B cell (primary cell): ENCODE measurements at regions not wholly inside any gene's neighbourhood (a gene's known extent, or its start where the extent isn't known, plus 50 kb on each side); places are given as distances from the start of the nearest gene placed in this dataset.

ENCODE experiments used
- CTCF ChIP-seq: fragments of 200-600 bp; IDR thresholded peaks from one replicate; pipeline ENCODE4 v1.8.0; 2022; ENCODE audit warnings: antibody characterized with exemption, mild to moderate bottlenecking
- EZH2 ChIP-seq: IDR thresholded peaks from 2 replicates; pipeline ENCODE4 v1.6.1; 2012; ENCODE audit warnings: borderline replicate concordance, low read depth, mild to moderate bottlenecking, moderate library complexity, low read length; ENCODE audit not compliant: insufficient read depth, poor library complexity, severe bottlenecking

DNA sequence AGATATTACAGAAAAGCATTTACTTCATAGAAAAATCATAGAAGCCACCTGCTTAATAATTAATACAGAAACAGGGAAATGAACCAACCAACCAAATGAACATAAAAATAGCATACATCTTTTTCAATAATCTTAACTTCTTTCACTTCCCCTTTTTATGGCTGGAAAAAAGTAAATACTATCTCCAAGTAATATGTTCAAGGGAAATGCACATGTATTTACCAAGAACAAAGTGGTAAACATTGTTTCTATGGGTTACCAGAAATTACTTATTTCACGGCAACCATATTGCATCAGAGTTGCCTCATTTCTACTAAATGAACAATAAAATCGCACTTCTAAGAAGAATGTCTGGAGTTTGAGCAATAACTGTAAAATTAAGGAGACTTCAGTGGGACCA lies 321.3 kb downstream of the TMA16 start:
- no peak for TF ChIP-seq CTCF
- TF ChIP-seq EZH2: no peak
